Globus pallidus (tissue), 1 donor: ENCODE measurements at regions not wholly inside any gene's neighbourhood (a gene's known extent, or its start where the extent isn't known, plus 50 kb on each side); places are given as distances from the start of the nearest gene placed in this dataset.

Source experiments
- DNase-seq: peaks from one replicate; pipeline ENCODE4 v3.0.0-alpha.2; 2015; ENCODE audit warnings: low spot score

- no peak for DNase-seq
These were observed 69.9 kb upstream of the TUSC7 start for GRCh38 chr3:116639641-116640040.

GRCh38 chr3:116640109-116640508 is 69.5 kb upstream of the TUSC7 start:
- DNase-seq: no peak

- DNase-seq: no peak
These were observed 66.6 kb upstream of the TUSC7 start for GRCh38 chr3:116643001-116643400.

GRCh38 chr3:116647996-116648395 is 61.6 kb upstream of the TUSC7 start:
- no peak for DNase-seq
